ENCODE measurements at regions not wholly inside any gene's neighbourhood (a gene's known extent, or its start where the extent isn't known, plus 50 kb on each side); places are given as distances from the start of the nearest gene placed in this dataset.
A peak's percentile ranks its signal among the peaks of the same experiment; 100 is the strongest.
"Not testable (repeated sequence)": the region's sequence is repeated elsewhere in the genome, so short reads cannot be mapped to it uniquely, and the experiment has no call there.

- DNase-seq (ENCODE audit: low read depth, low spot score), result not testable (repeated sequence)
Measured at GRCh38 chr9:42377530-42378417, 194.3 kb downstream of the SPATA31A6 start.

GRCh38 chr9:42378418-42378815 is 195.0 kb downstream of the SPATA31A6 start:
- no peak for DNase-seq (ENCODE audit: low read depth, low spot score)

GRCh38 chr9:42379602-42380001 is 196.1 kb downstream of the SPATA31A6 start:
- DNase-seq (ENCODE audit: low read depth, low spot score), result not testable (repeated sequence)

GRCh38 chr9:42384585-42384984 is 201.1 kb downstream of the SPATA31A6 start:
- not testable (repeated sequence) for DNase-seq (ENCODE audit: low read depth, low spot score)

GRCh38 chr9:42385574-42386120 is 202.2 kb downstream of the SPATA31A6 start:
- not testable (repeated sequence) for DNase-seq (ENCODE audit: low read depth, low spot score)

- DNase-seq (ENCODE audit: low read depth, low spot score), result no peak
Measured at GRCh38 chr9:42386477-42386876, 203.0 kb downstream of the SPATA31A6 start.

GRCh38 chr9:42388146-42388690 is 204.8 kb downstream of the SPATA31A6 start:
- DNase-seq (ENCODE audit: low read depth, low spot score), result no peak

- no peak for DNase-seq (ENCODE audit: low read depth, low spot score)
Measured at GRCh38 chr9:42388846-42389245, 205.4 kb downstream of the SPATA31A6 start.

GRCh38 chr9:42392773-42393455 is 209.5 kb downstream of the SPATA31A6 start:
- DNase-seq (ENCODE audit: low read depth, low spot score), result not testable (repeated sequence)

GRCh38 chr9:42396318-42396717 is 212.9 kb downstream of the SPATA31A6 start:
- DNase-seq (ENCODE audit: low read depth, low spot score), result no peak

- peak; percentile 71 for DNase-seq (ENCODE audit: low read depth, low spot score)
Measured at GRCh38 chr9:42397336-42397735, 213.9 kb downstream of the SPATA31A6 start.

GRCh38 chr9:42402919-42403318 is 219.5 kb downstream of the SPATA31A6 start:
- DNase-seq (ENCODE audit: low read depth, low spot score), result not testable (repeated sequence)

GRCh38 chr9:42409581-42409980 is 226.1 kb downstream of the SPATA31A6 start:
- DNase-seq (ENCODE audit: low read depth, low spot score), result not testable (repeated sequence)

GRCh38 chr9:42412354-42412753 is 228.9 kb downstream of the SPATA31A6 start:
- not testable (repeated sequence) for DNase-seq (ENCODE audit: low read depth, low spot score)

GRCh38 chr9:42414865-42415264 is 231.4 kb downstream of the SPATA31A6 start:
- not testable (repeated sequence) for DNase-seq (ENCODE audit: low read depth, low spot score)

GRCh38 chr9:42419652-42420051 is 236.2 kb downstream of the SPATA31A6 start:
- not testable (repeated sequence) for DNase-seq (ENCODE audit: low read depth, low spot score)

GRCh38 chr9:42420324-42420723 is 236.9 kb downstream of the SPATA31A6 start:
- DNase-seq (ENCODE audit: low read depth, low spot score), result not testable (repeated sequence)

GRCh38 chr9:42421630-42422029 is 238.2 kb downstream of the SPATA31A6 start:
- not testable (repeated sequence) for DNase-seq (ENCODE audit: low read depth, low spot score)

GRCh38 chr9:42430674-42431615 is 247.5 kb downstream of the SPATA31A6 start:
- DNase-seq (ENCODE audit: low read depth, low spot score), result peak; percentile 68

GRCh38 chr9:42431616-42432010 is 248.2 kb downstream of the SPATA31A6 start:
- not testable (repeated sequence) for DNase-seq (ENCODE audit: low read depth, low spot score)

Data from astrocyte of the hippocampus (primary cell).